GM18907 (cell line): ENCODE measurements at regions not wholly inside any gene's neighbourhood (a gene's known extent, or its start where the extent isn't known, plus 50 kb on each side); places are given as distances from the start of the nearest gene placed in this dataset.

Experiments
- ATAC-seq: cut with Tn5 transposase; IDR thresholded peaks from one replicate; pipeline ENCODE4 v1.9.1; 2021; ENCODE audit warnings: mild to moderate bottlenecking, moderate library complexity; ENCODE audit not compliant: unreplicated experiment

GRCh38 chr1:14094611-14095400 is 394.8 kb downstream of the PRDM2 start:
- no peak for ATAC-seq

GRCh38 chr1:14098294-14098913 is 398.4 kb downstream of the PRDM2 start:
- ATAC-seq, result no peak

- ATAC-seq, result no peak
Measured at GRCh38 chr1:14100444-14100843, 400.5 kb downstream of the PRDM2 start.

- no peak for ATAC-seq
Measured at GRCh38 chr1:14100919-14101318, 400.9 kb downstream of the PRDM2 start.

- ATAC-seq, result no peak
Measured at GRCh38 chr1:14102180-14102579, 402.2 kb downstream of the PRDM2 start.

GRCh38 chr1:14103878-14104430 is 404.0 kb downstream of the PRDM2 start:
- ATAC-seq, result no peak

- ATAC-seq, result no peak
Measured at GRCh38 chr1:14106126-14106525, 406.1 kb downstream of the PRDM2 start.

GRCh38 chr1:14106679-14107313 is 406.8 kb downstream of the PRDM2 start:
- no peak for ATAC-seq

GRCh38 chr1:14108356-14109275 is 408.6 kb downstream of the PRDM2 start:
- ATAC-seq, result no peak

GRCh38 chr1:14109276-14109635 is 409.3 kb downstream of the PRDM2 start:
- no peak for ATAC-seq

- ATAC-seq, result no peak
Measured at GRCh38 chr1:14110040-14110439, 410.1 kb downstream of the PRDM2 start.

- ATAC-seq, result no peak
Measured at GRCh38 chr1:14111121-14111520, 411.1 kb downstream of the PRDM2 start.

- no peak for ATAC-seq
Measured at GRCh38 chr1:14112613-14113012, 412.6 kb downstream of the PRDM2 start.

- ATAC-seq, result no peak
Measured at GRCh38 chr1:14113271-14113670, 413.3 kb downstream of the PRDM2 start.

GRCh38 chr1:14113841-14114567 is 414.0 kb downstream of the PRDM2 start:
- no peak for ATAC-seq

GRCh38 chr1:14115976-14116375 is 416.0 kb downstream of the PRDM2 start:
- no peak for ATAC-seq

- no peak for ATAC-seq
Measured at GRCh38 chr1:14117700-14118099, 417.7 kb downstream of the PRDM2 start.

GRCh38 chr1:14118691-14119485 is 418.9 kb downstream of the PRDM2 start:
- ATAC-seq, result no peak

- ATAC-seq, result no peak
Measured at GRCh38 chr1:14120895-14121294, 420.9 kb downstream of the PRDM2 start.
